ENCODE measurements at regions not wholly inside any gene's neighbourhood (a gene's known extent, or its start where the extent isn't known, plus 50 kb on each side); places are given as distances from the start of the nearest gene placed in this dataset.

DNA sequence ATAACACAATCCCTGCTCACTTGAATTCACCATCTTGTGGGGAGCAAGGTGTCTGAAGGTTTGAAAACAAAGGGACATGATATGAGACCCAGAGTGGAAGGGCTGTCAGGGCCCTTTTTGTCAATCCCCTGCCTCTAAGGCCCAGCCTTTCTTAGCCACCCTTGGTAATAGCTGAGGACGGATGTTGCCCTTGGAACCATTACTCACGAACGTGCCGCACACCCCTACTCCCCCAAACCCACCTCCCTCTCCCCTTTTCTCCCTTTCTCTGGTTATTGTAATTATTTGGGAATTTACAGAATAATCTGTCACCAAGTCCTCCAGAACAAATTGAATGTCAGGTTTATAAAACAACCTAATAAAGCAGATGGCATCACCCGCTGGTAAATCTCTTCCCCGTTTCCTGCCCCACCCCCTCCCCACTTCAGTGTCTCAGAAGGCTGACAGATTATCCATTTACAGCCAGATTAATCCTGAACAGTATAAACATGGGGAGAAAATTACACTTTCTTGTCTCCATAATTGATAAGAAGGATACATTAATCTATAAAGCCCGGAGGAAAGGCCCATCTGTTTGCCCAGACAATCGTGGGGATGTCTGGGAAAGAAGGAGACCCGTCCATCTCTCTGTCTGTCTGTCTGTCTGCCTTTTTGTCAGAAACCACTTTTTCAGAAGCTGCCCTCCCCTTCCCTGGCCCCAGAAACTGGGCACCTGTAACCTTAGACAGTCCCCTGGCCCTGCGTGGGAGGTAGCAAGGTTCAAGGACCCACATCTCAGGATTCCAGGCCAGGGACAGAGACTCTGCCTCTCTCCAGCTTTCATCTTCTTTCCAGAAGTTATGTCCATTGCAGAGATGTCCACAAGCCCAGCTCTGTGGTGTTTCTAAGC is 60.6 kb upstream of the CD34 start:
- DNase-seq (ENCODE audit: low read depth in 2 of 2): no peak

DNA sequence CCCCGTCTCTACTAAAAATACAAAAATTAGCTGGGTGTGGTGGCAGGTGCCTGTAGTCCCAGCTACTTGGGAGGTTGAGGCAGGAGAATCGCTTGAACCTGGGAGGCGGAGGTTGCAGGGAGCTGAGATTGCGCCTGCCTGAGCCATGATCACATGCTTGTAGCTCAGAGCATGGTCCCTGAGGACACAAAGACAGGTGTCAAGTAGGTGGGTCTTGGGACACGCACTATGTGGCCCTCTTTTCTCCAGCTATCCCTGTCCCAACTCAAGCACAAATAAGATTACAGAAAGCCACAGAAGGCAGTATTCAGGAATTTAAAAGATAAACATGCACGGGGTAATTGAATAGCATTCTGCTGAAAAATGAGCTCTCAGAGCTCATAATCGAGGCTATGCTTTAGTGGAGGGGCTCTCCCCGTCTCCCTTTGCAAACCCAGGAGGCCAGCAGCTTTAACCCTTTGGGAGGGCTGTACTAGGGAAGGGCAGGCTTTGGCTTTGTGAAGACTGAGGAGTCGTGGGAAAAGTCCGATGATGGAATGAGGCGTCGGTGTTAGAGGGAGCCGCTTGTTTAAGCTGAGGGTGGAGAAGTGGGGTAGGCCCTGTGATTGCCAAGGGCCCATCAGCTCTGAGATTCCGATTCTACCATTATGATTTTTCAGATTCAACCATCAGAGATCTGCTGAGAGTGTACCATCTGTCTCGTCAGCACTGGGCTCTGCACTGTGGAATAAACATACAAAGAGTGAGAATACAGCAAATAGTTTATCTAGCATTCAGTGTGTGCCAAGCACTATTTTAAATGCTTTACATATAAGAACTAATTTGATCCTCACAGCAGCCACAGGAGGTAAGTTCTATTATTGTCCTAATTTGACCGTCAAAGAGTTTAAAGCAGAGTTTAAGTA is 59.7 kb upstream of the CD34 start:
- no peak for DNase-seq (ENCODE audit: low read depth in 2 of 2)

DNA sequence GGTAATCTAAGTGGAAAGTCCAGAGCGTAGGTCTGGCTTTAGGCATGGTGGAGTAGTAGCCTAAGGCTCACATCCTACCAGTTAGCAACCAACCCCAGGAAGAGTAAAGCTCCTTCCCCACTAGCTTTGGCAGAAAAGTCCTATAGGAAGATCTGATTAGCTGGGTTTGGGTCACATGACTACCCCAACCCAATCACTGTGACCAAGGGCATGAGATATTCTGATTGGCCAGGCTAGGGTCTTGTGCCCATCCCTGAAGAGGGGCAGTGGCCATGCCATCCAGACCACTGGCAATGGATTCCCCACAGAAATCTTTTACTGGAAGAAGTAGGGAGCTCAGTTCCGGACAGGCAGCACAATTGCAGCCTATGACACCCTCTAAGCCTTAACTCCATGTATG is 58.6 kb upstream of the CD34 start:
- no peak for DNase-seq (ENCODE audit: low read depth in 2 of 2)

DNA sequence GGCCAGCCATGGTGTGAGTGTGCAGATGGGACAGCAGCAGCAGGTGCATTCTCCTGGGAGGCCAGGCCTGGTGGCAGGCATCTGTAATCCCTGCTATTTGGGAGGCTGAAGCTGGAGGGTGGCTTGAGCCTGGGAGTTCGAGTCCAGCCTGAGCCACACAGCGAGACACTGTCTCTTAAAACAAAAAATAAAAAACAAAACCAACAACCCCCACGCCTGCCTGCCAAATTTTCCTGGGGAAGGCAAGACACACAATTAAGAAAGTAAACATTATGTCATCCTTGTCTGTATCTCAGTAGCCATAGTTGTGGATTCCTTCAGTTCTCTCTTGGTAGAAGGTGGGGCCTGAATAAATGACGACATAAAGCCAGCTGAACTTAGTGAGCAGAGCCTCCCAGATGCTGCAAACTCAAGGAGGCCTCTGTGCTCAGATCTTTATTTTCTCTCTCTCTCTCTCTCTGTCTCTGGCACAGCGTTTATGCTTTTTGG is 57.6 kb upstream of the CD34 start:
- DNase-seq (ENCODE audit: low read depth in 2 of 2): no peak

DNA sequence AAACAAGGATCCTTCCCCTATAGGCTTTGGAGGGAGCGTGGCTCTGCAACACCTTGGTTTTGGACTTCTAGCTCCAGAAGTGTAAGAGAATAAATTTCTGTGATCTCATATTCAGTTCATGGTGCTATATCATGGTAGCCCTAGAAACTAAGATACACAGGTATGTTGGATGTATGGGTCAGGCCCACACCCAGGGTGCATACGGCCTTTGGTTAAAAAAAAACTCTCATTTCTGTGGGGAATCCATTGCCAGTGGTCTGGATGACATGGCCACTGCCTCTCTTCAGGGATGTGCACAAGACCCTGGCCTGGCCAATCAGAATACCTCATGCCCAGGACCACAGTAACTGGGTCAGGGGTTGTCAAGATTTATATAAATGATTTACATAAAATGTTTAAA is 56.8 kb upstream of the CD34 start:
- no peak for DNase-seq (ENCODE audit: low read depth in 2 of 2)

DNA sequence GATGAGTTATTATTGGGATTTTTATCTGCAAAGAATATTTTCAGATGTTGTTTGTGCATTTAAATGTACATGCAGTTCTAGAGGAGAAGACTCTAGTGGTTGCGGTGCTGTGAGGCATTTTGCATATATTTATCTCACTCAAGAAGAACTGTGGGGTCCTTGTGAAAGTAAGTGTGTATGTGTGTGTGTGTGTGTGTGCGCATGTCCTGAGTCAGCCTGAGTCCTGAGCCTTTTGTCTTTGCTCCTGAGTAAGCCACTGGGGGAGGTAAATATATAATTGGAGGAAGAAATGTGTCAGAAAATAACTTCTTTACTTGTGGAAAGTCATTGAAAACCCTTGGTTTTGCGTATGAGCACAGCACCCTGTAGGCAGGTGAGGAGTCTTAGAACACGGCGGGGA is 55.6 kb upstream of the CD34 start:
- no peak for DNase-seq (ENCODE audit: low read depth in 2 of 2)

DNA sequence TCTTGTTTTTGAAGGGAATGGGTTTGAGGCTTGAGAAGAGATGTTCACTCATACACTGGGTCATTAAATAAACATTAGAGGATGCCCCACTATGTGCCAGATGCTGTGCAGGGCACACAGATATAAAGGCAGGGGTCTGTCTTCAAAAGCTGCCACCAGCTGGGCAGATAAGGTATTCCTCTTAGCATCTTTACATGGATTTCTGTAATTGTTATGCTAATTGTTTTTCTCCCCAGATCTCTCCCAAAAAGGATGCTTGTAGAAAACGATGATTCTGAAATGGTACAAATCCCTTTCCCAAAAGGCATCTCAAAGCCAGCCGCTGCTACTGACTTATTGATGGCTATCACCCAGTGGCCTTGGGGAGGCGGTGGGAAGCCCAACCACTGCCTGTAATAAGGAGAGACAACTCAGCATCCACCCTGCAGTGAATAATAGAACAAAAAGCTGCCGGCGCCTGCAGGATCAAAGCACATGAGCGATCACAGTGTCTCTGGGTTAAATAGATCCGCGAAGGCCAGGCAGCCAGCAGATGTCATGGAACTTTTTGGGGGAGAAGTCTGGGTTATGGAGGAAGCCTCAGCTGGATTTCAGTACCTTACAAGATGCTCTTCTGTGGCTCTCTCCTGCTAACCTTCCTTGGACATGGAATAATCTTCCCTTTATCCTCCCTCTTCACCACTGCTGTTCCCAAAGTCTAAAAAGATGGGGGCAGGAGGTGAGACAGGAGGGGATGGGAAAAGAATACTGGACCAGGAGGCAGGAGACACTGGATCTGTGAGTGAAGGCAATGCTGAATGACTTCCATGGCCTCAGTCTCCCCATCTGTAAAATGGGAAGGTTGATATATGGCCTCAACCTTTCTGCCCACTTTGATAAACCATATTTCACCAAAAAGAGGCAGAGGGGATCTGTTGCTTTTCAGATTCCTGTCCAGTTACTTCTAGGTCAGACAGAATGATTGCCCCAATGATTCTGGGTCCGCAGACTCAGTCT is 54.8 kb upstream of the CD34 start:
- DNase-seq (ENCODE audit: low read depth in 2 of 2): no peak

DNA sequence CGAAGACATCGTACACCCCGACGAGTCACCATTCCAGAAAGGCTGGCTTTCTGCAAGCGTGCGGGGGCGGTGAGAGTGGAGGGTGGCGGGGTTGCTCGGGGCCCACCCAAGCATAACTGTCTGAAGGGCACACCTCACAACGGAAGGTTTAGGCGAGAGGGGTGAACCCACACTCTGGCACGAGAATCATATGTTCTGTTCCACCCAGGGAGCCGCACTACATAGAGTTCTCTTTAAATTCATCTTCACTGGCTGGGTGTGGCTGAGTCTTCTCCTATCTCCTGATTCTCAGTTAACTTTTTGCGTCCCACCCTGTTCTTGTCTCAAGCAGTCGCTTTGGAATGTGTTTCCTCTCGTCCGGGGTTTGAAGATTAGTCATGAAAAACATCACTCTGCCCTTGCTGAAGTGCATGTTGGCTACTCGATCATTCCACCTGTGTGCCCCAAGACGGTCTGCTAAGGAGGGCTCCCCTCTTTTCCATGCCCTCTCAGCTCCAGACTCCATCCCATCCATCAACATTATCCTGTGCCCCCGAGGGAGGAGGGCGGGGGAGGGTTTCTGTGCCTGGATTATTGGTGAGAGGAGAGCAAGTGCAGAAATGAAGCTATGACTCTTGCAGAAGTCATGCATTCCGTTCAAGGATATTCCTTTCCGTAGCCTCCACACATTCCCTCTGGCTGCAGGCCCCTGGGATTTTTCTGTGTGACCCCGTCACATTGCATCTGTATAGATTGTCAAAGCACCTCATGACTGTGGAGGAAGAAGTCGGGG is 53.5 kb upstream of the CD34 start:
- DNase-seq (ENCODE audit: low read depth in 2 of 2): no peak

DNA sequence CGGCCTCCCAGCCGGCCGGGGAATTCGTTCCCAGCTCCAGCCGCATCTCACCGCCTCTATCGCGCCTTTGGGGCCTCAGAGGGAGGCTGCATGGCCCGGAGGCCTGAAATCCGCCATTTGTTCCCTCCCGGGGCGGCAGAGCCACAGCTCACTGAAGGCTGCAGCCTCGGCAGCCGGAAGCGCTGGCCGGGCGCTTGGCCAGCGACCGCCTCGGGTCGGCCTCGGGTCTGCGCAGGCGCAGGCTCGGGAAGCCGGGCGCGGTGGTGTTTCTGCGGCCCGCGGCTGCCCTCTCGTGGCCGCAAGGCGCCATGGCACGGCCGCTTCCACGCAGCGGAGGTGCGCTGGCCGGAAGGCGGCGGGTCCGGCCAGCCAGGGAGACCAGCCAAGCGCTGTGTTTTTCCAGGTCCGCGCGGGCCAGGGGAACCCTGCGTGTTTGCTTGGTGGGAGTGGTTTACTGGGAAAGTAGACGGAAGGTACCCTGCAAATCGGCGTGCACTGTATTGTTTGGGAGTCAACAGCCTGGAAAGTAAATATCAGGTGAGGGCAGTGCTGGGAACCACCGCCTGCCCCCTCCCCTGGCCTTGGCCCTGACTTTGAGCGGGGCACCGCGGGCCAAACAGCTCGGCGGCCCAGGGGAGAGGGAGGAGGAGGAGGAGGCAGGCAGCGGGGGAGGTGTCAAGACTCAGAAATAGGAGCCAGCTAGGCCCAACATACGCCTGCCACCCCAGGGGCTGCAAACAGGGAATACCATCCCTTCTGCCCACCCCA is 52.7 kb upstream of the CD34 start:
- peak; percentile 63 to 69 for DNase-seq (ENCODE audit: low read depth in 2 of 2)

DNA sequence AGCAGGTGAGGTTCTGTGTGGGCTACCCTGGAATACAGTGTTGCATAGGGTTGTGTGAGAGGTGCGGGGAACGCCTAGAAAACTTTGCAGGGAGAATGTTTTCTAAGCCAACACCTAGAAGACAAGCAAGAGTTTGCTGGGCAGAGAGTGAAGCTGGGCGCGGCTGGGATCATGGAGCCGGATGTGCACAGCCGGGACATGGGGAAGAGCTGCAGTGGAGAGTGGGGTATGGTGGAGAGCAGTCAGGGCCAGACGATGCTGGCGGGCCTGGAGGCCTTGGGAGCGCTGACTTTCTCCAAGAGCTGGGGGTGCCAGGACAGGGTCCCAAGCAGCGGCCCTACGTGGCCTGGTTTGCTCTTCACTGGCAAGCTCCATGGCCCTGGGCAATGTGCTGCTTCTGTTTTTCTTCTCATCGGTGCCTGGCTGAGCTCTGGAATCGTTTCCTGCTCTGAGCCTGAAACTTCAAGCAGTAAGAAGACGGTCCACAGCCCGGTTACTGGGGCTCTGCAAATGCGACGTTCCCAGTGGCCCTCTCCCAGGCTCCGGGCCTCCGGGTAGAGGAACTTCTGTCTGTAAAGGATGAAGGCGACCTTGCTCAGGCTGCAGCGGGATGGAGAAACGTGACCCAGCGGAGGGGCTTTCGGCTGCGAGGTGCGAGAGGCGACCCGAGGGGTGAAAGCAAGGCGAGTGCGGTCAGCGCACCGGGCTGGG is 51.9 kb upstream of the CD34 start:
- DNase-seq (ENCODE audit: low read depth in 2 of 2): peak in 1 of 2 experiments; percentile 14
